ENCODE measurements at regions not wholly inside any gene's neighbourhood (a gene's known extent, or its start where the extent isn't known, plus 50 kb on each side); places are given as distances from the start of the nearest gene placed in this dataset.
"Not testable (repeated sequence)": the region's sequence is repeated elsewhere in the genome, so short reads cannot be mapped to it uniquely, and the experiment has no call there.

DNA sequence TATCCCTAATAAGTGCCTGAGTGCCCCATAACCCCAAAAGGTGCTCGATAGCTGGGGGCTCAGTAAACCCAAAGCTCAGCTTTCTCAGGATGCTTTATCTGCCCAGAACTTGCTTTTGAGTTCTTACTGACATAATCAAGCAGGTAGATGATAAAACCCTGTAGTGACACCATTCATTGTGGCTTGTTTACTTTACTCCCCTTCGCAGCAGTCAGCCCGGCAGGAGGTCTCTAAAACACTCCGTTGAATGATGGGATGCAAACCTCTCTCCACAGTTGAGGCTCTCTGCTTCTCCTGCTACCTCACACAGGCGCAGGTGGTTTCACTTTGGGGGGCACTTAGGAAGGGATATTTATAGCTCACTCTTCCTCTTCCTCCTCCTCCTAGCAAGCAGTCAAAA, 349.4 kb downstream of the HLX start:
- H3K27ac Mint-ChIP-seq, result no peak overlapping the region
- H3K4me3 Mint-ChIP-seq, result no peak overlapping the region
- H3K4me1 Mint-ChIP-seq (ENCODE audit: low read depth), result no peaks in the 10 kb centered on the region
- H3K36me3 Mint-ChIP-seq (ENCODE audit: low read depth), result no peaks in the 10 kb centered on the region
- peaks cover 9% of the 10 kb centered on the region for H3K9me3 Mint-ChIP-seq
- no peaks in the 10 kb centered on the region for H3K27me3 Mint-ChIP-seq (ENCODE audit: low read depth)
- no peak for DNase-seq (ENCODE audit: low spot score)

DNA sequence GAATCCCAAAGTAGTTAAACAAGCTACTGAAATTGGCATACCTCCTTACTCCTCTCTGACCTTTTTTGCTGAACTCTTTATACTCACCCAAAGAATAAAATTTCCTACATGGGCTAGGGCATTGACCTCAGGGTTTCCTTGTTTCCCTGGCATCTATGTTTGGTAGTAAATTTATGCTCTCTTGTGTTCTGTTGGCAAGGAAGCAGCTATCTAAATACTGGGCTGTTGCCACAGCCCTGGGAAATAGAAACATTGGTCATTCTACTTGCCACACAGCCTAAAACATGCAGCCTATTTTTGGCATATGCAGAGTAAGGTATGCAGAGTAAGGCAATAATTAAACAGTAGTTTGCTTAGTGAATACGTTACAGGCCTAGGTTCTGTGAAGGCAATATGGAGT, 351.4 kb downstream of the HLX start:
- no peak for DNase-seq (ENCODE audit: low spot score)
- Mint-ChIP-seq H3K27ac (no peak overlapping the region), H3K36me3 (ENCODE audit: low read depth) (no peaks in the 10 kb centered on the region)

DNA sequence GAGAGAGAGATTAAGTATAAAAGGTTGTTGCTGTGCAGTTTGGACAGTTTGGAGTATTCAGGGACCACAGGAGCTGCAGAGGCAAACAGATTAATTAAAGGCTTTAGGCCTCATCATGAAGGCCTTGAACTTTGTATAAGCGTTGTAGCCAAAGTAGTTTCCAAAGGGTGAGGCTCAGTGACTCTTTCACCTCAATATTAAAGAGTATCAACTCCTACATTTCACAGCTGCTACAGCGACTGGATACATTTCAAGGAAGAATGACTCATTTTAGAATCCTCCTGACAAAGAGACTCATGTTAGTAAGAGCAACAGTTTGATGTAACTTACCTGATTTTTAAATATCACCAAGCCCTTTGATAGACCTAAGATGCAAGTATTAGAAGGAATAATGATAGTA, 355.5 kb downstream of the HLX start:
- Mint-ChIP-seq H3K4me1 (ENCODE audit: low read depth) (no peaks in the 10 kb centered on the region), H3K9me3 (no peaks in the 10 kb centered on the region), H3K27me3 (ENCODE audit: low read depth) (no peaks in the 10 kb centered on the region), H3K4me3 (no peak overlapping the region), H3K27ac (no peak overlapping the region), H3K36me3 (ENCODE audit: low read depth) (no peaks in the 10 kb centered on the region)
- no peak for DNase-seq (ENCODE audit: low spot score)

More for the DNA sequence above, 351.4 kb downstream of the HLX start:
- Mint-ChIP-seq H3K4me1 (ENCODE audit: low read depth) (no peaks in the 10 kb centered on the region), H3K9me3 (peaks cover 4% of the 10 kb centered on the region), H3K27me3 (ENCODE audit: low read depth) (no peaks in the 10 kb centered on the region), H3K4me3 (no peak overlapping the region)

DNA sequence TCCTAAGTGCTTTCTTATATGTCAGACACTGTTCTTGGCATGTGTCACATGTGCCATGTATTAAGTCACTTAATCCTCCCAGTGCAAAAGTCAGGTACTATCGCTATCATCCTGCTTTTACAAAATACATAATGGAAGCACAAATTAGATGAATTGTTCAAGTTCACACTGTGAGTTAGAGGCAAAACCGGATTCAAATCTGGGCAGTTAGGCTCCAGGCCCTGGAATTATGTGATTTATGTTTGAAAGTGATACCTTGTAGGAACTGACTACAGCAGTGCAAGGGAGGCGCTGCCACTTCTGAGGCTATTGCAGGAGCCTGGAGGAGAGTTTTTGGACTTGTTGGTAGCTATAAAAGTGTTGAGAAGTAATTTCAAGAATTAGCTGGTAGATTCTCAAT, 358.3 kb downstream of the HLX start:
- Mint-ChIP-seq H3K4me3 (no peak overlapping the region), H3K4me1 (ENCODE audit: low read depth) (no peaks in the 10 kb centered on the region), H3K27me3 (ENCODE audit: low read depth) (no peaks in the 10 kb centered on the region), H3K36me3 (ENCODE audit: low read depth) (no peaks in the 10 kb centered on the region), H3K9me3 (no peaks in the 10 kb centered on the region), H3K27ac (no peak overlapping the region)
- DNase-seq (ENCODE audit: low spot score), result no peak

DNA sequence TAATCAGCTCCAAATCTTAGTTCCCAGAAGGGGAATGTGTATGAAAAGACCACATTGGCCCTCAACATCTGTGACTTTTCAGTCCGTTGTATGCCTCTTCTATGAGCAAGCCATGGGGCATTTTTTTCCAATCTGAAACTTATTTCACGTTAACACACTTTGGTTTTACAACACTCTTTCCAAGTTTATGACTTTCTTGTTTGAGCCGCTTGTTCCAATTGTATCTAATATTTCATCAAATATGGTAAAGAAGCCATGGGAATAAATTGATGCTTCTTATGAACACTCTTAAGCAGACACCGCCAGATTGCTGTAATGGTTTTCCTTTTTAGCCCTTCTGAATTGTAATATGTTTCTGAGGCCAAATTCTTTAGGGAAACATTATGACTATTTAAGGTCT, 359.9 kb downstream of the HLX start:
- Mint-ChIP-seq H3K4me1 (ENCODE audit: low read depth) (no peaks in the 10 kb centered on the region), H3K27me3 (ENCODE audit: low read depth) (no peaks in the 10 kb centered on the region), H3K4me3 (no peak overlapping the region), H3K27ac (no peak overlapping the region), H3K9me3 (no peaks in the 10 kb centered on the region), H3K36me3 (ENCODE audit: low read depth) (no peaks in the 10 kb centered on the region)
- no peak for DNase-seq (ENCODE audit: low spot score)

DNA sequence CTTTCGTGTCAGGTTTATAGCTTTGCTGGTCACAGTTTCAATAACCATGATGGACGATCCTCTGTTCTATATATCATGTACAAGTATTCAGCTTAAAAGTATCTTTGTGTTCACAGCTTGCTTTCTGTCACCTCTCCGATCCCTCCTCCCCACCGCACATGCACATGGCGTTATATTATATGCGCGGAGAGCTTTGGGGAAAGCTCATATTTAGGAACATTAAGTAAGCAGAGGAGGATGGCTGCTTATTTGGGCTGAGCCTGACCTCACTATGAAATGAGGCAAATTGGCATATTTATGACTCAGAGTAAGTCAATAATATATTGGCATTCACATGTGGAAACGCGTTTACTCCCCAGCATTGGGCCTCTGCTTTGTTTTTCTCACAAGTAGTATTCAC, 360.5 kb downstream of the HLX start:
- H3K4me1 Mint-ChIP-seq (ENCODE audit: low read depth), result no peaks in the 10 kb centered on the region

DNA sequence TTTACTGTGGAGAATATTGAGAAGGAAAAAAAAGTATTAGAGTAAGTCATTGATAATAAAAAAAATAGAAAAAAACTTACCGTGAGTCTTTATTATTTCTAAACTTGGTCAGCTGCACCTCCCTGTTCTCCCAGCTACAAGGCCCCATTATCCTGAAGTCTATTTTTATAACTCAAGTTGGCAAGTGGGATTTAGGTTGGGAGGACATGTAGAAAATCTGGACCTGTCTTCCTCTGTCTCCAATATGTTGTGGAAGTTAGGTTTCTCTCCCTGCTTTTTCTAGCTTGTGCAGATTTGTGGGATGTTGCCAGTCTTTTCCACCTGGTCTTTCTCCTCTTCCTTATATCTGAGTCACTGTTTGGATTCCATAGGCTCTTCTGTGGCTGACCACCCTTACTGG, 361.4 kb downstream of the HLX start:
- Mint-ChIP-seq H3K27me3 (ENCODE audit: low read depth) (peaks cover 2% of the 10 kb centered on the region), H3K9me3 (no peaks in the 10 kb centered on the region), H3K27ac (no peak overlapping the region), H3K4me1 (ENCODE audit: low read depth) (no peaks in the 10 kb centered on the region), H3K4me3 (no peak overlapping the region), H3K36me3 (ENCODE audit: low read depth) (no peaks in the 10 kb centered on the region)
- DNase-seq (ENCODE audit: low spot score), result no peak

More for the DNA sequence above, 360.5 kb downstream of the HLX start:
- H3K36me3 Mint-ChIP-seq (ENCODE audit: low read depth), result no peaks in the 10 kb centered on the region
- no peak overlapping the region for H3K27ac Mint-ChIP-seq
- no peaks in the 10 kb centered on the region for H3K9me3 Mint-ChIP-seq
- H3K4me3 Mint-ChIP-seq, result no peak overlapping the region
- DNase-seq (ENCODE audit: low spot score), result no peak
- no peaks in the 10 kb centered on the region for H3K27me3 Mint-ChIP-seq (ENCODE audit: low read depth)

DNA sequence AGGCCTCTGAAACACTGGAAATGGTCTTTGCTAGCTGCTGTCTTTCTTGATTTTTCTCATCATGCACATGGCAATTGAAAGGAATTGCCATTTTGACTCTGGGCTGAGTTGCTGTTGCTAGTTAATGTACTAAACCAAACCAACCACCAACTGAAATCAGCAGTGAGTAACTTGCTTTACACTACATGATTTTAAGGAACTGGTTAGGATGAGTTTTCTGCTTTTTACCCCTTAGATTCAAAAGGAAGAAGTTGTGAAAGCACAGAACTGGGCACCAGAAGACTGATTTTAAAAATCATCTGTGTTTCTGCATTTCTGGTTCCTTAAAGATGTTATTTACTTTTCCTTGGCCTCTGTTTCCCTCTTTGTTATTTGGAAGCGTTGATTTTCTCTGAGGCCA, 361.9 kb downstream of the HLX start:
- DNase-seq (ENCODE audit: low spot score), result no peak
- no peaks in the 10 kb centered on the region for H3K9me3 Mint-ChIP-seq

DNA sequence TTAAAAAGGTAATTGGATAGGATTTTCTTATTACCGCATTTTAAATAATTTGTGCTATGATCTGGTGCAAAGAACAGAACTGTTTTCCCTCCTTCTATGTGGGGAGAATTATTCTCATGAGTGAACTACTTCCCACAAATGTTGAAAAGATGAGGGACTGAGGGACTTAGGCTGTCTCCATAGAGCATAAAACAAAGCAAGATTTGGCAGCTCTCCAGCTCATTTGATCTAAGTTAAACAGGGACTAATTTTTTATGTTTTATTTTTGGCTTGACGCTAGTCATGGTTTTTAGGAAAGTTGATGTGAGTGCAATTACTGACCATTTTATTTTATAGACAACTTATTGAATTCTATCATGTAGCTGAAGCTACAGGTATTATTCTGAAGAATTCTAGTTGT, 362.3 kb downstream of the HLX start:
- no peak overlapping the region for H3K27ac Mint-ChIP-seq
- peaks cover 2% of the 10 kb centered on the region for H3K27me3 Mint-ChIP-seq (ENCODE audit: low read depth)

More for the DNA sequence above, 361.9 kb downstream of the HLX start:
- peaks cover 2% of the 10 kb centered on the region for H3K27me3 Mint-ChIP-seq (ENCODE audit: low read depth)
- no peak overlapping the region for H3K4me3 Mint-ChIP-seq
- no peaks in the 10 kb centered on the region for H3K36me3 Mint-ChIP-seq (ENCODE audit: low read depth)
- no peak overlapping the region for H3K27ac Mint-ChIP-seq
- H3K4me1 Mint-ChIP-seq (ENCODE audit: low read depth), result no peaks in the 10 kb centered on the region

DNA sequence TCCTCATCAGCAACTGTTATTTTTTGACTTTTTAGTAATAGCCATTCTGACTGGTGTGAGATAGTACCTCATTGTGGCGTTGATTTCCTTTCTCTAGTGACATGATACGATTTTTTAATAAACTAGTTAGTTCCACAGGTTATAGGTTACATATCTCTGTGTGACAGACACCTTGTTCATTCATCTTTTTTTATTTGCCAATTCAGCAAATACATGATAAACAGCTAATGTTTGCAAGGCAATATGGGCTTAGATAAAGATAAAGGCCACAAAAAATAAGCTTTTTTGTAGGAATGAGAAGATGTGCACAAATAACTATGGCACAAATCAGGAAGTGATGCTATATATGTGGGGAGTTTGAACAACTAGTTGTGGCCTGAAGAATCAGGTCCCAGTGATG, 366.8 kb downstream of the HLX start:
- Mint-ChIP-seq H3K36me3 (ENCODE audit: low read depth) (no peaks in the 10 kb centered on the region), H3K27ac (no peak overlapping the region), H3K4me3 (no peak overlapping the region), H3K9me3 (no peaks in the 10 kb centered on the region), H3K27me3 (ENCODE audit: low read depth) (peaks cover 2% of the 10 kb centered on the region), H3K4me1 (ENCODE audit: low read depth) (no peaks in the 10 kb centered on the region)
- DNase-seq (ENCODE audit: low spot score), result no peak

More for the DNA sequence above, 362.3 kb downstream of the HLX start:
- no peaks in the 10 kb centered on the region for H3K36me3 Mint-ChIP-seq (ENCODE audit: low read depth)
- H3K4me1 Mint-ChIP-seq (ENCODE audit: low read depth), result no peaks in the 10 kb centered on the region
- DNase-seq (ENCODE audit: low spot score), result no peak
- no peak overlapping the region for H3K4me3 Mint-ChIP-seq
- no peaks in the 10 kb centered on the region for H3K9me3 Mint-ChIP-seq

DNA sequence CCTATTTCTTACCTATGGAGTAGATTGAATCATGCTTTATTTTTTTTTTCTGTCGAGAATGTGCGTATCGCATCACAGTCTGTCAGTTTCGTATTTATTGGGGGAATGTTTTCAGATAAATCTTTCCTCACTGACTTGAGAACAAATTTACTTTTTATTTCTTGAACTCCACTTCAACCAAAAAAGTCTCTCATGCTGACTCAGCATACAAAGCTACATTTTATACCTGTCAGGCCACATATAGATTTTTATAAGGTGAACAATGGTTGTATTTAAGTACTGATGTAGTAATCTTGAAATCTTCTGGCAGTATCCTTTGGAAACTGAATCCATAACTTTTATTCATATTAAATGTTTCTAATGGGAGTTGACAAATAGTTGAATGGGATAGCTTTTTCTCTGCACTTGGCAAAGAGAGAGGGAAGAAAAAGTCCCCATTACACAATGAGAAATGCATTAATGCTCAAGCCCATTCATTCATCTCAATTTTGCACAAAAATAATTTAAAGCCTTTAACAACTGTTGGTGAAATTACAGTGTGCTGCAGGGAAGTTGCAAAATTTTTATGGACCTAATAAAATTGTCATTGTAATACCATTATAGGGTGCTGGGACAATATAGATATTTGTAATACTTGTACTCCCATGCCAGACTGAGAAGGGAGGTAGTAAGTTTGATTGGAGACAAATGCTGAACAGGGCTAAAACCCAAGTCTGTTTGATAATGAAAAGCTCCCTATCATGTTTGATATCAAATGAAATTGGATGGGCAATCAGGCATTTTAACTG, 367.6 kb downstream of the HLX start:
- H3K9me3 Mint-ChIP-seq, result no peaks in the 10 kb centered on the region
- H3K36me3 Mint-ChIP-seq (ENCODE audit: low read depth), result no peaks in the 10 kb centered on the region
- H3K4me3 Mint-ChIP-seq, result no peak overlapping the region
- peaks cover 2% of the 10 kb centered on the region for H3K27me3 Mint-ChIP-seq (ENCODE audit: low read depth)
- H3K27ac Mint-ChIP-seq, result no peak overlapping the region
- no peak for DNase-seq (ENCODE audit: low spot score)
- H3K4me1 Mint-ChIP-seq (ENCODE audit: low read depth), result no peaks in the 10 kb centered on the region

DNA sequence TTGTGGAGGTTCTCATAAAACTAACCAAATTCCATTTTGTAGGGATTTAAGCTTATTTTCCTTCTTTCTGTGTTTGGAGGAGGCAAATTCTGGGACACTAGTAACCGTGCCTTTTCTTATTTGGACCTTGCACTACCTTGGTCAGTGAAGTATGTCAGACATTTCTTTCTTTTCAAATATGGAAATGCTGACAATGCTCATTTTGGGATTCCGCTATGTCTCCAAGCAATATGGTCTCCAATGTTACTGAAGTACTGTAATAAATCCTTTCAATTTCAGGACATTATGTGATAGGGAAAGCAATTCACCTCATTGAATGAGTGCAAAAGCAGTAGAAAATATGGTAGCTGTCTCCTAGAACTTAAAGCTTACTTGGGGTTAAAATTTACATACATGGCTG, 372.3 kb downstream of the HLX start:
- Mint-ChIP-seq H3K27me3 (ENCODE audit: low read depth) (no peaks in the 10 kb centered on the region), H3K27ac (no peak overlapping the region), H3K9me3 (no peaks in the 10 kb centered on the region), H3K4me3 (no peak overlapping the region), H3K36me3 (ENCODE audit: low read depth) (no peaks in the 10 kb centered on the region), H3K4me1 (ENCODE audit: low read depth) (no peaks in the 10 kb centered on the region)
- no peak for DNase-seq (ENCODE audit: low spot score)

DNA sequence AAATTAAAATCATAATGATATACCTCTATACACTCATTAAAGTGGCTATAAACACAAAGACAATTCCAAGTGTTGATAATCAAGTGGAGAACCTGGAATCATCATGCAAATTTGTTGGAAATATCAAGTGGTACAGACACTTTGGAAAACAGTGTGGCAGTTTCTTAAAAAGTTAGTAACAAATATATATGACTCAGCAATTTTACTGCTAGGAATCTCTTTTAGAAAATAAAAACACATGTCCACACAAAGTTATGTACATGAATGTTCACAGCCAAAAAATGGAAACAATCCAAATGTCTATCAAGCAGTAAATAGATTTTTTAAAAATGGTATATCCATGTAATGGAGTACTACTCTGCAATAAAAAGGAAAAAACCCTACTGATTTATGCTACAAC, 375.6 kb downstream of the HLX start:
- Mint-ChIP-seq H3K4me3 (no peak overlapping the region), H3K36me3 (ENCODE audit: low read depth) (no peaks in the 10 kb centered on the region), H3K4me1 (ENCODE audit: low read depth) (no peaks in the 10 kb centered on the region), H3K27me3 (ENCODE audit: low read depth) (no peaks in the 10 kb centered on the region), H3K27ac (no peak overlapping the region), H3K9me3 (peaks cover 5% of the 10 kb centered on the region)
- DNase-seq (ENCODE audit: low spot score), result no peak

DNA sequence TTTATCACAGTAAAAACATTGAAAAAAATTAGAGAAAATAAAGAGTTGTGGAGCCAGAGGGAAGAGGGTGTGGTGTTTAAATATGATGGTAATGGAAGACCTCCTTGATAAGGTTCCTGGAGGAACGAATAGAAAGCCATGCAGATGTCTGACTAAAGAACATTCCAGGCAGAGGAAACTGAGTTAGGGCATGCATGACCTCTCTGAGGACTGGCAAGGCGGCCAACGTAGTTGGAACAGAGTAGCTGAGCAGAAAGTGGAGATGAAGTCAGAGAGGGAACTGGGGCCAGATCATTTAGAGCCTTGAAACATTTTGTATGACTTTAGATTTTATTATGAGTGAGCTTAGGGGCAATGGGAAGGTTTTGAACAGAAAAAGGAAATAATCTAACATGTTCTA, 377.5 kb downstream of the HLX start:
- peaks cover 5% of the 10 kb centered on the region for H3K9me3 Mint-ChIP-seq
- no peak overlapping the region for H3K27ac Mint-ChIP-seq
- H3K4me1 Mint-ChIP-seq (ENCODE audit: low read depth), result no peaks in the 10 kb centered on the region
- no peak for DNase-seq (ENCODE audit: low spot score)
- H3K4me3 Mint-ChIP-seq, result no peak overlapping the region
- H3K36me3 Mint-ChIP-seq (ENCODE audit: low read depth), result no peaks in the 10 kb centered on the region
- no peaks in the 10 kb centered on the region for H3K27me3 Mint-ChIP-seq (ENCODE audit: low read depth)

DNA sequence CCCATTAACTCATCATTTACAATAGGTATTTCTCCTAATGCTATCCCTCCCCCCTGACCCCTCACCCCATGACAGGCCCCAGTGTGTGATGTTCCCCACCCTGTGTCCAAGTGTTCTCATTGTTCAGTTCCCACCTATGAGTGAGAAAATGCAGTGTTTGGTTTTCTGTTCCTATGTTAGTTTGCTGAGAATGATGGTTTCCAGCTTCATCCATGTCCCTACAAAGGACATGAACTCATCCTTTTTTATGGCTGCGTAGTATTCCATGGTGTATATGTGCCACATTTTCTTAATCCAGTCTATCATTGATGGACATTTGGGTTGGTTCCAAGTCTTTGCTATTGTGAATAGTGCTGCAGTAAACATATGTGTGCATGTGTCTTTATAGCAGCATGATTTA, 378.3 kb downstream of the HLX start:
- H3K36me3 Mint-ChIP-seq (ENCODE audit: low read depth); H3K4me3 Mint-ChIP-seq; H3K27me3 Mint-ChIP-seq (ENCODE audit: low read depth); H3K27ac Mint-ChIP-seq; H3K4me1 Mint-ChIP-seq (ENCODE audit: low read depth); H3K9me3 Mint-ChIP-seq; DNase-seq (ENCODE audit: low spot score): not testable (repeated sequence)
